ENCODE measurements at regions not wholly inside any gene's neighbourhood (a gene's known extent, or its start where the extent isn't known, plus 50 kb on each side); places are given as distances from the start of the nearest gene placed in this dataset.

- 93% methylated on average over 1 of the region's 1 CpG; no CpG with 5 or more reads in 1 of the 2 donors for WGBS, 2 donors (ENCODE audit: low coverage in 1 of 2)
- Histone ChIP-seq H3K36me3 (no peaks in the 10 kb centered on the region), H3K4me1 (no peaks in the 10 kb centered on the region), H3K27me3 (no peaks in the 10 kb centered on the region), H3K4me3 (no peak overlapping the region), H3K27ac (no peak overlapping the region), H3K9me3 (no peaks in the 10 kb centered on the region)
- no peak for DNase-seq
- in situ Hi-C loops (cut with MboI; ENCODE audit: low pct_ligation_motif_present in 1 of 4, low pct_unique_long_range_greater_than_20kb in 1 of 4, low sequenced_read_pairs in 3 of 4) (no loop called here), intact Hi-C loops (cut with DNase I; ENCODE audit: low total_unique reads) (no loop called here)
- TF ChIP-seq POLR2AphosphoS5 (IDR thresholded peaks at IDR 0.05) (no peak), POLR2A (IDR thresholded peaks at IDR 0.05) (no peak), CTCF (IDR thresholded peaks at IDR 0.05) (no peak), EP300 (IDR thresholded peaks at IDR 0.05; ENCODE audit: low read depth) (no peak)
Measured at GRCh38 chr13:50707628-50708027, 135.9 kb downstream of the DLEU7 start.

DNA sequence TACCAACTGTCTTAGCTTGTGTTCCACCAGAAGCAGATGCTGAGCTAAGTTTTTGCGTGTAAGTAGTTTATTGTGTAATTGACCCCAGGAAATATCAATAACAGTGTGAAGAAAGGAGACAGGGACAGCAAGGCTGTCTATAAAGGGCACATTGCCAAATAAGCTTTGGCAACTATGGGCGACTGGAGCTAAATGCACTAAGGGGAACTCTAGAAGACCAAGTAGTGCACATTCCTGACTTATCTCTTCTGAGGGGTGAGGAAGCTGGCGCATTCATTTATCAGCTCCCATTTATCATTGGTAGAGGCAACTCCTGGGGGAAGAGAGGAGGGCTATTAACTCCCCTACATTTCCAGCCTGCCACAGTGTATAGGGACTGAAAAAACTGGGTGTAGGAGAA is 135.0 kb downstream of the DLEU7 start:
- intact Hi-C loops (cut with DNase I; ENCODE audit: low total_unique reads) (no loop called here), in situ Hi-C loops (cut with MboI; ENCODE audit: low pct_ligation_motif_present in 1 of 4, low pct_unique_long_range_greater_than_20kb in 1 of 4, low sequenced_read_pairs in 3 of 4) (no loop called here)
- Histone ChIP-seq H3K4me3 (no peak overlapping the region), H3K27me3 (no peaks in the 10 kb centered on the region), H3K4me1 (peaks cover 0 to 8% (median 0%) of the 10 kb centered on the region in 4 donors), H3K27ac (no peak overlapping the region), H3K36me3 (no peaks in the 10 kb centered on the region), H3K9me3 (no peaks in the 10 kb centered on the region)
- TF ChIP-seq POLR2A (IDR thresholded peaks at IDR 0.05) (no peak), CTCF (IDR thresholded peaks at IDR 0.05) (no peak), POLR2AphosphoS5 (IDR thresholded peaks at IDR 0.05) (no peak), EP300 (IDR thresholded peaks at IDR 0.05; ENCODE audit: low read depth) (no peak)
- DNase-seq = no peak
- 87 to 100% methylated on average over 1 to 3 of the region's 3 CpGs for WGBS, 2 donors (ENCODE audit: low coverage in 1 of 2)

DNA sequence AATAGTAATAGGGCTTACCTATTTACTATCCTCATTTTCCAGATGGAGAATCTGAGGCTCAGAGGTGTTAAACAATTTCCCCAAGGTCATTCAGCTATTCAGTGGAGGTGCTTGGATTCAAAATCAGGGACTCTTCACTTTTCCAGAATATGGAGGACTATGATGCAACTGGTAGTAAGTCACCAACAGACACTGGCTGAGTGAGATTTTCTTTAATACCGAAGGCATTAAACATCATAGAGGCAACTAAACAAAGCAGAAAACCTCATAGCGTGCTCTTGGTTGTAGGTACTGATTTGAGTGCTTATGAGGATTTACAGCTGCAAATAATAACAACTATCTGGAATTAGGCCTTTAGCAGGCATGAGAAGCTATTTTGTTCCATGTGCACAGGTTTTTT is 134.4 kb downstream of the DLEU7 start:
- Histone ChIP-seq H3K27ac (no peak overlapping the region), H3K9me3 (no peaks in the 10 kb centered on the region), H3K4me1 (peaks cover 0 to 11% (median 0%) of the 10 kb centered on the region in 4 donors), H3K27me3 (no peaks in the 10 kb centered on the region), H3K36me3 (no peaks in the 10 kb centered on the region), H3K4me3 (no peak overlapping the region)
- 94 to 100% methylated on average over 1 to 2 of the region's 2 CpGs for WGBS, 2 donors (ENCODE audit: low coverage in 1 of 2)
- in situ Hi-C loops (cut with MboI; ENCODE audit: low pct_ligation_motif_present in 1 of 4, low pct_unique_long_range_greater_than_20kb in 1 of 4, low sequenced_read_pairs in 3 of 4) (no loop called here), intact Hi-C loops (cut with DNase I; ENCODE audit: low total_unique reads) (no loop called here)
- no peak for DNase-seq
- TF ChIP-seq POLR2A (IDR thresholded peaks at IDR 0.05) = no peak
- TF ChIP-seq POLR2AphosphoS5 (IDR thresholded peaks at IDR 0.05) = no peak
- TF ChIP-seq EP300 (IDR thresholded peaks at IDR 0.05; ENCODE audit: low read depth) = no peak
- no peak for TF ChIP-seq CTCF (IDR thresholded peaks at IDR 0.05)

GRCh38 chr13:50711131-50711815 is 132.2 kb downstream of the DLEU7 start:
- peaks cover 0 to 16% (median 0%) of the 10 kb centered on the region in 4 donors for H3K4me1 ChIP-seq
- H3K27ac ChIP-seq = no peak overlapping the region
- no peaks in the 10 kb centered on the region for H3K9me3 ChIP-seq
- TF ChIP-seq EP300 (IDR thresholded peaks at IDR 0.05; ENCODE audit: low read depth) (no peak), POLR2A (IDR thresholded peaks at IDR 0.05) (no peak), CTCF (IDR thresholded peaks at IDR 0.05) (no peak), POLR2AphosphoS5 (IDR thresholded peaks at IDR 0.05) (no peak)
- H3K36me3 ChIP-seq = no peaks in the 10 kb centered on the region
- WGBS, 2 donors (ENCODE audit: low coverage in 1 of 2) = 87 to 89% methylated on average over 6 of the region's 6 CpGs
- no peaks in the 10 kb centered on the region for H3K27me3 ChIP-seq
- DNase-seq = no peak
- in situ Hi-C loops (cut with MboI; ENCODE audit: low pct_ligation_motif_present in 1 of 4, low pct_unique_long_range_greater_than_20kb in 1 of 4, low sequenced_read_pairs in 3 of 4) = no loop called here
- H3K4me3 ChIP-seq = no peak overlapping the region
- intact Hi-C loops (cut with DNase I; ENCODE audit: low total_unique reads) = no loop called here

Measured in transverse colon (tissue), 4 donors.